Testis (tissue), 2 donors: ENCODE measurements at regions not wholly inside any gene's neighbourhood (a gene's known extent, or its start where the extent isn't known, plus 50 kb on each side); places are given as distances from the start of the nearest gene placed in this dataset.

Source experiments
- DNase-seq: peaks from one replicate; pipeline ENCODE4 v3.0.0-alpha.2; 2019
- H3K27ac ChIP-seq, 2 donors: fragments of 200-600 bp; sonication (generic); one replicate each; pipeline ENCODE4 v1.5.1; 2019
- H3K27me3 ChIP-seq: fragments of 200-600 bp; sonication (generic); one replicate; pipeline ENCODE4 v1.5.1; 2019
- H3K36me3 ChIP-seq: fragments of 200-600 bp; sonication (generic); one replicate; pipeline ENCODE4 v1.5.1; 2017; ENCODE audit warnings: low read depth; ENCODE audit errors: missing control alignments
- H3K4me1 ChIP-seq: fragments of 200-600 bp; sonication (generic); one replicate; pipeline ENCODE4 v1.5.1; 2019
- H3K4me3 ChIP-seq, 2 donors: fragments of 200-600 bp; sonication (generic); one replicate each; pipeline ENCODE4 v1.5.1; 2017 to 2019
- H3K9me3 ChIP-seq: fragments of 200-600 bp; sonication (generic); one replicate; pipeline ENCODE4 v1.5.1; 2017
- CTCF ChIP-seq, 3 experiments: fragments of 450-650 bp in 2 of 3; fragments of 200-600 bp in 1 of 3; sonication (generic) in 1 of 3; IDR thresholded peaks; one replicate each; pipeline ENCODE4 v1.5.1; 2016 to 2019; ENCODE audit warnings: antibody characterized with exemption in 3 of 3, mild to moderate bottlenecking in 2 of 3, moderate library complexity in 1 of 3
- POLR2A ChIP-seq: fragments of 450-650 bp; IDR thresholded peaks from one replicate; pipeline ENCODE4 v1.6.1; 2017; ENCODE audit warnings: antibody characterized with exemption, mild to moderate bottlenecking, moderate library complexity
- WGBS, 2 donors: methylation state at CpG; one replicate each; pipeline ENCODE4 v1.1.5; 2018; 5-methylcytosine and 5-hydroxymethylcytosine counted together
- intact Hi-C: fragments of 100-400 bp; cut with DNase I; formaldehyde crosslinking; loops from one replicate; pipeline ENCODE4 v1.15.1; 2023; ENCODE audit warnings: low total_unique reads

GRCh38 chr13:39134574-39134973 lies 96.3 kb downstream of the NHLRC3 start:
- H3K4me1 ChIP-seq, result no peaks in the 10 kb centered on the region
- WGBS, 2 donors, result 74 to 85% methylated on average over 5 of the region's 5 CpGs
- H3K27me3 ChIP-seq, result no peaks in the 10 kb centered on the region
- no peak overlapping the region for H3K27ac ChIP-seq
- intact Hi-C loops, result no loop called here
- H3K36me3 ChIP-seq, result no peaks in the 10 kb centered on the region
- H3K9me3 ChIP-seq, result no peaks in the 10 kb centered on the region
- TF ChIP-seq POLR2A (no peak), CTCF (IDR thresholded peaks at IDR 0.05) (no peak)
- H3K4me3 ChIP-seq, result no peak overlapping the region
- DNase-seq, result no peak

GRCh38 chr13:39144391-39144790 lies 106.1 kb downstream of the NHLRC3 start:
- WGBS, 2 donors, result 59 to 73% methylated on average over 2 of the region's 2 CpGs
- Histone ChIP-seq H3K9me3 (no peaks in the 10 kb centered on the region), H3K27me3 (no peaks in the 10 kb centered on the region), H3K4me1 (no peaks in the 10 kb centered on the region), H3K27ac (no peak overlapping the region), H3K36me3 (no peaks in the 10 kb centered on the region), H3K4me3 (no peak overlapping the region)
- intact Hi-C loops, result loop anchor here (10.0 kb wide), 1 partner anchor 110 kb away; no protein-coding TSS in a partner anchor
- TF ChIP-seq CTCF (IDR thresholded peaks at IDR 0.05) (no peak), POLR2A (no peak)
- DNase-seq, result no peak

GRCh38 chr13:39144941-39145533 lies 106.8 kb downstream of the NHLRC3 start:
- Histone ChIP-seq H3K27ac (peak overlapping the region in 1 of 2 donors; percentile 8), H3K4me3 (no peak overlapping the region), H3K27me3 (no peaks in the 10 kb centered on the region), H3K36me3 (no peaks in the 10 kb centered on the region), H3K9me3 (no peaks in the 10 kb centered on the region), H3K4me1 (no peaks in the 10 kb centered on the region)
- 24 to 36% methylated on average over 8 of the region's 8 CpGs for WGBS, 2 donors
- TF ChIP-seq POLR2A, result no peak
- peak; percentile 38 to 75 (median 63) for TF ChIP-seq CTCF (IDR thresholded peaks at IDR 0.05)
- intact Hi-C loops, result loop anchor here (5.0 to 10.0 kb wide), 2 partner anchors 110 to 467 kb away; no protein-coding TSS in a partner anchor
- peak; percentile 72 for DNase-seq

- no peaks in the 10 kb centered on the region for H3K36me3 ChIP-seq
- no peaks in the 10 kb centered on the region for H3K9me3 ChIP-seq
- intact Hi-C loops, result loop anchor here (5.0 to 10.0 kb wide), 2 partner anchors 106 to 464 kb away; no protein-coding TSS in a partner anchor
- no peaks in the 10 kb centered on the region for H3K4me1 ChIP-seq
- no peak for DNase-seq
- H3K27ac ChIP-seq, result no peak overlapping the region
- no peaks in the 10 kb centered on the region for H3K27me3 ChIP-seq
- no peak for TF ChIP-seq POLR2A
- TF ChIP-seq CTCF (IDR thresholded peaks at IDR 0.05), result no peak
- 77 to 90% methylated on average over 5 of the region's 5 CpGs for WGBS, 2 donors
- no peak overlapping the region for H3K4me3 ChIP-seq
Observed at GRCh38 chr13:39148513-39148961, 110.3 kb downstream of the NHLRC3 start.

- H3K36me3 ChIP-seq, result no peaks in the 10 kb centered on the region
- WGBS, 2 donors, result 93 to 96% methylated on average over 5 of the region's 5 CpGs
- no peaks in the 10 kb centered on the region for H3K9me3 ChIP-seq
- intact Hi-C loops, result loop anchor here (5.0 to 10.0 kb wide), 2 partner anchors 105 to 462 kb away; no protein-coding TSS in a partner anchor
- H3K27me3 ChIP-seq, result no peaks in the 10 kb centered on the region
- H3K27ac ChIP-seq, result no peak overlapping the region
- H3K4me3 ChIP-seq, result no peak overlapping the region
- no peak for DNase-seq
- TF ChIP-seq CTCF (IDR thresholded peaks at IDR 0.05) (no peak), POLR2A (no peak)
- no peaks in the 10 kb centered on the region for H3K4me1 ChIP-seq
Observed at GRCh38 chr13:39149896-39150295, 111.6 kb downstream of the NHLRC3 start.
